ENCODE measurements at regions not wholly inside any gene's neighbourhood (a gene's known extent, or its start where the extent isn't known, plus 50 kb on each side); places are given as distances from the start of the nearest gene placed in this dataset.
"Not testable (repeated sequence)": the region's sequence is repeated elsewhere in the genome, so short reads cannot be mapped to it uniquely, and the experiment has no call there.

- TF ChIP-seq CTCF (IDR thresholded peaks at IDR 0.05; ENCODE audit: low read depth, low read length), result no peak
- no peak for DNase-seq (ENCODE audit: extremely low read depth, low read depth)
These were observed 942.0 kb upstream of the FBXO33 start for GRCh38 chr14:40374221-40374620.

- TF ChIP-seq CTCF (IDR thresholded peaks at IDR 0.05; ENCODE audit: low read depth, low read length), result no peak
- DNase-seq (ENCODE audit: extremely low read depth, low read depth), result no peak
These were observed 938.8 kb upstream of the FBXO33 start for GRCh38 chr14:40371011-40371410.

DNA sequence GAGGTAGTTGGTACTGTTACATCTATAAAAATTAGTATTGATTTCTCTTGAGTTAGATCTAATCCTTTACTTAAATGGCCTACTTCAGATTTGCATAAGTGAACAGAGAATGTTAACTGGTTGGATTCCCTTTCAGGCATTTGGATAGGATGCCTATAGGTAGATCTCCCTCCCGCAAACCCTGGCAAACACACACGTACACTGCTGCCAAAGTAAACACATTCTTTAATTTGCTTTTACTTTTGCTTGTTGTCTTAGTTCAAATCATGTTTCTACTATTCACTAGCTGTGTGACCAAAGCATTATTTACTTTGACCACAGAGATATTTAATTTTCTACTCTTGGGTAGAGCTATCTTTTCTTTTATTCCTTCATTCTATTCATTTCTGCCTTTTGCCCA is 936.1 kb upstream of the FBXO33 start:
- no peak for TF ChIP-seq CTCF (IDR thresholded peaks at IDR 0.05; ENCODE audit: low read depth, low read length)
- no peak for DNase-seq (ENCODE audit: extremely low read depth, low read depth)

GRCh38 chr14:40367717-40368116 is 935.5 kb upstream of the FBXO33 start:
- no peak for TF ChIP-seq CTCF (IDR thresholded peaks at IDR 0.05; ENCODE audit: low read depth, low read length)
- no peak for DNase-seq (ENCODE audit: extremely low read depth, low read depth)

GRCh38 chr14:40365305-40365704 is 933.1 kb upstream of the FBXO33 start:
- no peak for TF ChIP-seq CTCF (IDR thresholded peaks at IDR 0.05; ENCODE audit: low read depth, low read length)

DNA sequence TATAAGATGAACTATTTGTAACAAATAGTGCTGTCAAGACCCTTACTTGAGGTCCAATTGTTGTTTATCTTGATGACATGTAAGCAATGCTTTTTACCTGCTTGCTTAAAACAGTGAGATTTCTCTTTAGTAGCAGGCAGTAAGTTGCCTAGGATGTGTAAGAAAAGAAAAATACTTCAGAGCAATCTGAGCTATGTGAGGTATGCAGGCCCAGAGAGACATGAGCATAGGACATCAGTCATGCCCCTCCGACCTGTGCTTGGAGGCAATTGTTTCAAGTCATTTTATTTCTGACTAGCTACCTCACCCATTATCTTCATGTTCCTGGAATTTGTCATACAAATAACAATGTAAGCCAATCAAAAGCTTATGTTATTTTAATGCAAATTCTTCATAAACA is 930.6 kb upstream of the FBXO33 start:
- no peak for TF ChIP-seq CTCF (IDR thresholded peaks at IDR 0.05; ENCODE audit: low read depth, low read length)
- no peak for DNase-seq (ENCODE audit: extremely low read depth, low read depth)

More at GRCh38 chr14:40365305-40365704, 933.1 kb upstream of the FBXO33 start:
- DNase-seq (ENCODE audit: extremely low read depth, low read depth), result no peak

DNA sequence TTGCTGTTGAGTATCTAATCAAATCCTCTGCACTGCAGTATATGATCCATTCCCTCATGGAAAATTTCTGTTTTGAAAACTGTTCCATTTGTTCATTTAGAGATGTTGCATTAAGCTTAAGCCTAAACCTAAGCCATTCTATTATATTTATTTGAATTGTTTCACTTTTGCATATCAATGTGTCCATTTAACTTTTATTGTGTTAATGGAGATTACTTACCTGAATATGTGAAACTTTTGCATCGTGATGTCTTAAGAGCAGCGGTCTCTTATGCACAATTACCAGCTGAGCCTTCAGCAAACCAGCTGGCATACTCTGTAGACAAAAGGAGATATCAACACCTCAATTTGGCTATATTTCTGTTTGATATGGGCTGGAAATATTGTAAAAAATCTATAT is 922.5 kb upstream of the FBXO33 start:
- TF ChIP-seq CTCF (IDR thresholded peaks at IDR 0.05; ENCODE audit: low read depth, low read length), result no peak

DNA sequence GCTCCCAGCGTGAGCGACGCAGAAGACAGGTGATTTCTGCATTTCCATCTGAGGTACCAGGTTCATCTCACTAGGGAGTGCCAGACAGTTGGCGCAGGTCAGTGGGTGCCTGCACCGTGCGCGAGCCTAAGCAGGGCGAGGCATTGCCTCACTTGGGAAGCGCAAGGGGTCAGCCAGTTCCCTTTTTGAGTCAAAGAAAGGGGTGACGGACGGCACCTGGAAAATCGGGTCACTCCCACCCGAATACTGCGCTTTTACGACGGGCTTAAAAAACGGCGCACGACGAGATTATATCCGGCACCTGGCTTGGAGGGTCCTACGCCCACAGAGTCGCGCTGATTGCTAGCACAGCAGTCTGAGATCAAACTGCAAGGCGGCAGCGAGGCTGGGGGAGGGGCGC is 915.9 kb upstream of the FBXO33 start:
- DNase-seq (ENCODE audit: extremely low read depth, low read depth), result not testable (repeated sequence)

More for the DNA sequence above, 922.5 kb upstream of the FBXO33 start:
- no peak for DNase-seq (ENCODE audit: extremely low read depth, low read depth)

Data from AG09319 (cell line).